ENCODE measurements at regions not wholly inside any gene's neighbourhood (a gene's known extent, or its start where the extent isn't known, plus 50 kb on each side); places are given as distances from the start of the nearest gene placed in this dataset.
"Not testable (repeated sequence)": the region's sequence is repeated elsewhere in the genome, so short reads cannot be mapped to it uniquely, and the experiment has no call there.

DNA sequence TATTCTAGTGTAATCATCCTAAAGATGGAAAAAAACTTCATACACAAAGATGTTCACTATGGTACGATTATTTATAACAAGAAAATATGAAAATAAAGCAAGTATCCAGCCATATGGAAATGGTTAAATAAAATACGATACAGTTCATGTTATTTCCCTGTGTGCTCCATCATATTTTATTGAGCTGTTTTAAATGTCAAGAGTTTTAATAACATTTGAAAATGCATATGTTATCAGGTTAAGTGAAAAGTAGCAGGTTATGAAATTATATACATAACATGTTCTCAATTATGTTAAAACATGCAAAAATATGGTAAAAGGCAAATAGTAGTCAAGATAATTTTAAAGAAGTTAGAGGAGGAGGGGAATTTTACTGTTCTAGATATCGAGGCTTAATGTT lies 192.0 kb downstream of the HNRNPD start:
- no peak for DNase-seq (ENCODE audit: low read depth)

DNA sequence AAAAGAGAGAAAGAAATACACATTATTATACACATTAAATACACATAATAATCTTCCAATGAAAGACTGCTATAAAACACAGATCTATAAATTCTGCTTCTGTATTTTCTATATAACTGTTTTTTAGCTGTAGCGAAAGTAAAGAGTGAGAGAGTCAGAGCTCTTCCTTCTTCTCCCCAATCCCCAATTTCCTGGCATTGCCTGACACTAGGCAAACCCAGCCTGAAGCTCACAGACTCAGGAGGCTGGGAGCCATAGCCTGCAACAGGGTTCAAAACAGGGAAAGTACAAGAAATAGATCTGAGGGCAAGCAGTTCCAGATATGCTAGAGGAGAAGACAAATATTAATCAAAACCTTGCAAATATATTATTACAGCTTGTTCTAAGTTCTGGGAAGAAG lies 201.6 kb downstream of the HNRNPD start:
- DNase-seq (ENCODE audit: low read depth): no peak

DNA sequence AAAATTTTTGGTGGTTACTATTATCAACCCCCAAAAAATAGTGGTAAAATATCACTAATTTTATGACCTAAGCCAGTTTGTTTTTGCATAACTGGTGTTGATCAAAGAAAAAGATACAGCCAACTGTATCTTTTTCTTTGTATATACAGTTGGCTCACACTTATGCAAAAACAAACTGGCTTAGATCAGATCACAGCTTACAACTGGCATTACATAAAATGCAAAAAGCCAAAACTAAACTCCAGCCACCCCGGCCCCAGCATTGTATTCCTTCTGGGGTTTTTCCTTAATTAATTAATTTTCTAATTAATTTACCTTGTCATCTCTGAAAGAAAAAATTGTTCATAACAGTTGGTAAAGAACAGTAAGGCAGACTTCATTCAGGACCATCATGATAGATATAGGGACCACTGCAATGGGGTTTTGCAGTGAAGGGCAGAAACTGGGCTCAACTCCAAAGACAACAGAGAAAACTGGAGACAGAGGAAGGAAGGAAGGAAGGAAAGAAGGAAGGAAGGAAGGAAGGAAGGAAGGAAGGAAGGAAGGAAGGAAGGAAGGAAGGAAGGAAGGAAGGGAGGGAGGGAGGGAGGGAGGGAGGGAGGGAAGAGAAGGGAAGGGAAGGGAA lies 202.1 kb downstream of the HNRNPD start:
- DNase-seq (ENCODE audit: low read depth): no peak

DNA sequence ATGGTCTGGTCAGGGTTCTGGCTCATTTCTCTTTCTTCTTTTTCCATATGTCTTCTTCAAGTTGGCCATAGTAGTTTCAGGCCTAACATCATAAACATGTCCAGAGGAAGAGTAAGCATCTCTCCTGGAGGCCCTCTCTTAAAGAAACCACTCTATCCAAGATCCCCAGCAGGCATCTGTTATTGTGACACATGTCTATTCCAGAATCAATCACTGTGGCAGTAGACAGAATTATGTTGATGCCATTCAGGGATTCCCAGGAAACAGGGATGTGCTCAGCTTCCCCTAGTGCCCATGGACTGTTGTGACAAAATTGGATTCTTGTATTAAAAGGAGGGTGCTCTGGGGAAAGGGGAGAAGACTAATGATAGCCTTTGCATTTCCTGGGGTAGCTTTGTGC lies 224.0 kb downstream of the HNRNPD start:
- no peak for DNase-seq (ENCODE audit: low read depth)

DNA sequence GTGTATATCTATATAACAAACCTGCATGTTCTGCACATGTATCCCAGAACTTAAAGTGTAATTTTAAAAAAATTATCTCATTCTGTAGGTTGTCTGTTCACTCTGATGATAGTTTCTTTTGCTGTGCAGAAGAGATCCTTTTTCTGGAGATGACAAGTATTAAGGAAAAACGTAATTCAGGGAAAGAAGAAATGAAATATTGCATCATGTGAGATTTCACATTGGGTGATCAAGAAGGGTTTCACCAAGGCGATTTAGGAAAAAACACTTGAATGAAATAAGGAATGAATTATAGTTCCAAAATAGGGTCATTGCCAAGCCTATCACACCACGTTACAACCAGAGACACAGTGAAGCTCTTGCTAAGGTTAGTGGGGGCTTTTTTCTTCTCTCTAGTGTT lies 227.9 kb downstream of the HNRNPD start:
- DNase-seq (ENCODE audit: low read depth): no peak

DNA sequence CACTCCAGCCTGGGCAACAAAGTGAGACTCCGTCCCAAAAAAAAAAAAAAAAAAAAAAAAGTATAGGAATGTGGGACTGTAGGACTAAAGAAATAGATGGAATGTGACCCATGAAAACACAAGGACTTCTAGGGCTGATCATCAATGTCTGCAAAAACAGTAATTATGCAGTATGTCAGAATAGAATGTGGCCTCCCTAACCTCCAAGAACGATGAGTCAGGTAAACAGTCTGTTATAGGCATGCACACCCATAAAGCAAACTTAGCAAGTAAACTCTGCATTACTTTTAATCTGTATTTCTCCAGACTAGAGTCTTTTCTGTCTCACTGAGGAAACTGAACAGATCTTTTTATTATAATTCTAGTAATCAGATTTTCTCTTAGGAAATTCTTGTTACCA lies 233.4 kb downstream of the HNRNPD start:
- DNase-seq (ENCODE audit: low read depth): no peak

DNA sequence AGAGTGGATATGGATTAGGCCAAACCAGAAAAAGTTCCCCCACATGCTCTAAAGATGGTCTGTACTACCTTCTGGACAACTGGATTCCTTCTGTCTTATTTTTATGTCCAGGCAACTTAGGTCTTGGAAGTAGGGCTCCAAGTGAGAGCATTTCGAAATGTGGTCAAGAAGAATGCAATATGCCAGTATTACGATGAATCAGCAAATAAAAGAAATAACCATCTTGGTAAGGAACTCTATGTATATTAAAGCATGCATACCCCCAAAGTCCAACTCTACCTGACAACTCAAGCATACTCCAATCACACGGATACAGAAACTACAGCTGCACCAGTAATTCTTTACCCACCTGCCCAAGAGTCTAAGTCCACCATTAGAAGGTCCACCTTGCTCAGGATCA lies 234.5 kb downstream of the HNRNPD start:
- DNase-seq (ENCODE audit: low read depth): no peak

DNA sequence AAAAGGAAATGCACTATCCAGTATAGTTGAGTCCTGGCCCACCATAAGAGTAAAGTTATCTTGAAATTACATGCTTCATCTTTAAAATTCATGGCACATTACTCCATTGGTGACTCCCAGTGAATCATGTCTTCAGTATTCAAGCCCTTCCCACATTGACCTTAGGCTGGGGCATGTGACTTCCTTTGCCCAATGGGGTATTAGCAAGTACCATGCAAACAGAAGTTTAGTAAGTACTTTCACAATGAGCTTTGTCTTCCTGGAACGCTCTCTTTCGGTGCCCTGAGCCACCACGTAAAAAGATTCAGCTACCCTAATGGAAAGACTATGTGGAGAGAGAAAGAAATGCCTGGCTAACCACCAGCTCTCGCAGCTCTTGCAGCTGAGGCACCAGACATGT lies 235.4 kb downstream of the HNRNPD start:
- no peak for DNase-seq (ENCODE audit: low read depth)

DNA sequence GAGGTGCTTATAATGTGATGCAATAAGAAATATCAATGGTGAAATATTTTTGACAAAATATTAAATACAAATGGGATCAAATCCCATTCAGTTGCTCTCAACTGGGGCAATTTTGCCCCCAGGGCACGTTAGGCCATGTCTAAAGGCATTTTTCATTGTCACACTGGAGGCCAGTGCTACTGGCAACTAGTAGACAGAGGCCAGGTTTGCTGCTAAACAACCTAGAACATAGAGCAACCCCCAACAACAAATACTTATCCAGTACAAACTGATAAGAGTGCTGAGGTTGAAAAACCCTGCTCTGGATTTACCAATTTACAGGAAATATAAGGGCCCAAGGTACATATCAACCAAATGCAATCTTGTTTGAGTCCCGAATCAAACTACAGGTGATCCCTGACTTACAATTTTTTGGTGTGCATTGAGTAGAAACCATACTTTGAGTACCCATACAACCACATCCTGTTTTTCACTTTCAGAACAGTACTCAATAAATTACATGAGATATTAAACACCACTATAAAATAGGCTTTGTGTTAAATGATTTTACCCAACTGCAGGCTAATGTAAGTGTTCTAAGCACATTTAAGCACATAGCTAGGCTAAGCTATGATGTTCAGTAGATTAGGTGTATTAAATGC lies 237.5 kb downstream of the HNRNPD start:
- DNase-seq (ENCODE audit: low read depth): no peak

DNA sequence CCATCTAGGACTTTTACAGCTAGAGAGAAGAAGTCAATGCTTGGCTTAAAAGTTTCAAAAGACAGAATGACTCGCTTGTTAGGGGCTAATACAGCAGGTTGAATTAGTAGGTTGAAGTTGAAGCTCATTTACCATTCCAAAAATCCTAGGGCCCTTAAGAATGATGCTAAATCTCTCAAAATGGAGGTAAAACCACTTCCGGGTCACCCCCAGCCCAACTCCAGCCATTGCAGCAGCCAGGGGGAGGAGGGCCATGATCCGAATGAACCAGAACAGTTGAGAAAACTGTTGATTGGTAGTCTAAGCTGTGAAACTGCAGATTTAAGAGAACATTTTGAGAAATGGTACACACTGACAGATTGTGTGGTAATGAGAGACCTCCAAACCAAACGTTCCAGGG lies 245.4 kb downstream of the HNRNPD start:
- DNase-seq (ENCODE audit: low read depth): no peak

DNA sequence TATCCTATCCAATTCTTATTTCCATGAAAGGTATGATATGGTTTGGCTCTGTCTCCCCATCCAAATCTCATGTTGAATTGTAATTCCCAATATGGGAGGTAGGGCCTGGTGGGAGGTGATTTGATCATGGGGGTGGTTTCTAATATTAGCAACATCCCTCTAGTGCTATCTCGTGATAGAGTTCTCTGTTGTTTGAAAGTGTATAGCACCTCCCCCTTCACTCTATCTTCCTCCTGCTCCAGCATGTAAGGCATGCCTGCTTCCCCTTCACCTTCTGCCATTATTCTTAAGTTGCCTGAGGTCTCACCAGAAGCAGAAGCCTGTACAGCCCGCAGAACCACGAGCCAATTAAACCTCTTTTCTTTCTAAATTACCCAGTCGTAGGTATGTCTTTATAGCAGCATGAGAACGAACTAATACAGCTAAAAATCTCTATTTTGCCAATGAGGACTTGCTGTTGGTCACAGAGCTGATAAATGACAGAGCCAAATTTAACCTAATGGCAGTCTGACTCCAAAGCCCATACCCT lies 247.2 kb downstream of the HNRNPD start:
- DNase-seq (ENCODE audit: low read depth): no peak

DNA sequence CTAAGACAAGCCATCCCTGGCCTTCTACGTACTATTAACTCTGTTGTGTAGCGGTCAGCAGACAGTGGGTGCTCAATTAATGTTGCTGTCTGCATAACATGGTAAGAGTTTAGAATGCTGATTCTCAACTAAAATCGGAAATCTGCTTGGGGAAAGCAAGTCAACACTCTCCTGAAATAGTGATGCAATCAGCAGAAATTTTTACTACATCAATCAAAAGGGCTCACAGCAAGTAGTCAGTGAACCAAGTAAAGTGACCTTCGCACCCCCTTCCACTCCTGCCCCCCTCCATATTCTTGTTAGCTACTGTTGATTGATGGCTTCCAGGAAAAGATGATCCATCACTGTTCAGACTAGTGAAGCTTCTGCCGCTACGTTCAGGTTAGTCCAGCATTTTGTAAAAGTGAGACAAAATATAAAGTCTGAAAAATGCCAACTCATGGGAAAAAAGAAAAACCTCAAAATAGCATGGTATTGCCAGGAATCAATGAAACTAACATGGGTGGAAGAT lies 247.9 kb downstream of the HNRNPD start:
- DNase-seq (ENCODE audit: low read depth): no peak

DNA sequence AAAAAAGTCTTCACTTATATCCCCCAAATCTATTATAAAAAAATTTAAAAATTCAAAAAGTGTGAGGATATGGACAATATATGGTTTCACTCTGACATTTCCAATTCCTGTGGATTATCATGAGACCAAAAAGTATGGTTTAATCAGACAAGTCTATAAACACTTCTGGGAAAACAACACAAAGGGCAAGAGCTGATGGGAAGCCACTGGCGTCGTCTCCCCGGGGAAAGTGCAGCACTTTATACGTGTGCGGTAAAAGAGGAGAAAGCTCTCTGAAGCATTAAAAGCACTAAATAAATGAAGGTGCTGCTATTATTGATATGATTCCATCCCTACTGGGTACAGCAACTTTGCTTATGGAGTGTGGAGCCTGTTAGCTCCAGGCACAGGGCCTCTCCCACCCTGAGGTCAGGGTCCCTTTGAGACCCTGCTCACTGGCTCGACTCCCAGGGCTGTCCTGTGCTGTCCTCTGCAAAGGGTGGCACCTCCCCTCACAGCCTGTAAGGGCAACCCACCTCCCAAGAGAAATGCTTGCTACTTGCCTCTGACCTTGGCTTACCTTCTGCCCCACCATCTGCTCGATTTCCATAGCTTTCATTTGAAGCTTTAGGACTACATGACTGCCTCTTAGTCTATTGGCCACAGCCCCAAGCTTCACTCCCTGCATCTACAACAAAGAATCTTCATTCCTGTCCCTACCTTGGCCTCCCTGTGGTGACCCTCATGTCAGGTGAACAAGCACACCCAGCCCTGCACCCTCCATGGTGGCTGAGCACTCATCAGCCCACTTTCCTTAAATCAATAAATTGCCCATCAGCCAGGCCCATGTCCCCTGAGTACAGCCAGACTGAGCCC lies 248.6 kb downstream of the HNRNPD start:
- DNase-seq (ENCODE audit: low read depth): no peak

DNA sequence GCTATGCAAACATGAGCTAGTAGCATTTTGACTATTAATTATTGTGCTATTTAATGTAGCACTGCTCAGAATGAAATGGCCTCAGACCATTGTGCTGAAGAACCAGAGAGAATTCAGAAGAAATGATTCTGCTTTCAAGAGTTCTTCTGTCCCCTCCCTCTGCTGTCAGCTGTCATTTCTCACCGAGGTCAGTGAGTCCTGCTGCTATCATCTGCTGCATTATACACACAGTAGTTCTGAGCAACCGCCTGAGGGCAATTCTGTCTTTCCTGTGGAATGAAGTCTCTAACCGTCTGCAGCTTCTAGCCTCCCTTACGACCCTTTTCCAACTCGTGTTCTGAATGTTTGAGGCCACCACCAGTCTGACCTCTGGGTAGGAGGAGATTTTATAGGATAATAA lies 249.4 kb downstream of the HNRNPD start:
- no peak for DNase-seq (ENCODE audit: low read depth)

DNA sequence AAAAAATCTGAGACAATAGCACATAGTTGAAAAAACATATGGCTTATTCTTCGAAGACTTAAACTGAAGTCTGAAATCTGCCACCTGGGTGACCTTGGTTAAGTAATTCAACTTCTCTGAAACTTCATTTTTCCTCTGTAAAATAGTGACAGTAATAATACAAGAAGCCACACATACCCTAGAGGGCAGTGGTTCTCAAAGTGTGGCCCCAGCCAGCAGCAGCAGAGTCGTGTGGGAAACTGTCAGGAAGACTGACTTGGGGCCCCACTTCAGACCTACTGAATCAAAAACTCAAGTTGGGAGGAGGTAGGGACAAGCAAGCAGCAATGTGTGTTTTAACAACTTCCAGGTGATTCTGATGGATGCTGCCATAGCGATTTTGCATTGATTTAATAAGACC lies 249.9 kb downstream of the HNRNPD start:
- DNase-seq (ENCODE audit: low read depth): no peak

DNA sequence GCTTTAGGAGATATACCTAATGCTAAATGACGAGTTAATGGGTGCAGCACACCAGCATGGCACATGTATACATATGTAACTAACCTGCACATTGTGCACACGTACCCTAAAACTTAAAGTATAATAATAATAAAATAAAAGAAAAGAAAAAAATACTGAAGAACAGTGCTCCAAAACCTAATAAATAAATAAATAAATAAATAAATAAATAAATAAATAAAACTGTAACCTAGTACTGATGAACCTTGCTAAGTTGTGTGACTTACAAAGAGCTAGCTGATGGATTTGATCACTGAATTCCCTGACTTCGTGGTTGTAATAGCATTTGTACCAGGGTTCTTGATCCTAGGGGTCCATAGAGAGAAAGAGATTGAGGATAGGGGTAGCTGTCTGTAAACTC lies 258.6 kb downstream of the HNRNPD start:
- DNase-seq (ENCODE audit: low read depth): not testable (repeated sequence)

DNA sequence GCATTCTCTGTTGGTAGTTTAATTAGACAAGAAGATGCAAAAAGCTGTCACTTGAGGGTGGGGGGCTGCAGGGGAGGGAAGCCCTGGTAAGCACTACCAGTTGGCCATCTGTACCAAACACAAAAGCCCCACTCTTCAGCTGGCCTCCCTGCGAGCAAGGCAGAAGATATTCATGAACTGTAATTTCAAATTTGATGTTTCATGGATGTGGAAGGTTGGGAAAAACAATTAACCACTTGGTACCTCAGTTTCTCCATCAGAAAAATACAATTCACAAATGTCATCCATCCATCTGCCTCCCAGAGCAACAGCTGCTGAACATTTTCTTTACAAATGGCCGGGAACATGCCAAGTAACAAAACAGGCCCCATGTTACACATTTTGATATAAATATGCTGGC lies 265.3 kb downstream of the HNRNPD start:
- no peak for DNase-seq (ENCODE audit: low read depth)

DNA sequence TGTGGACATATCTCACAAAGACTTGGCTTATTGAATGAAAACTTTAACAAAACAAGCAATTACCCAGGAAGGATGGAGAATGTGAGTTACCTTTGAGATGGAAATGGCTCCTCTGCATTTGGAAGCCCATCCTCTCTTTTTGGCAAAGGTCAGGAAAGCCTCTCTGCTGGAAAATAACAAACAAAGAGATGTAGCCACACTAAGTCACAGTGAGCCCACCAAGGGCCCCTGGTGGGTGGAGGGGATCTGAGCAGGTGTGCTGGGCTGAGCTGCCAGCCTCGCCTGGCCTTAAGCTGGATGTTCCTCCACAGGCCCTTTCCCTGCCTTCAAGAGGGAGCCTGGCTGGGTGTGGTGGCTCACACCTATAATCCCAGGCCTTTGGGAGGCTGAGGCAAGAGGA lies 269.2 kb downstream of the HNRNPD start:
- DNase-seq (ENCODE audit: low read depth): no peak

DNA sequence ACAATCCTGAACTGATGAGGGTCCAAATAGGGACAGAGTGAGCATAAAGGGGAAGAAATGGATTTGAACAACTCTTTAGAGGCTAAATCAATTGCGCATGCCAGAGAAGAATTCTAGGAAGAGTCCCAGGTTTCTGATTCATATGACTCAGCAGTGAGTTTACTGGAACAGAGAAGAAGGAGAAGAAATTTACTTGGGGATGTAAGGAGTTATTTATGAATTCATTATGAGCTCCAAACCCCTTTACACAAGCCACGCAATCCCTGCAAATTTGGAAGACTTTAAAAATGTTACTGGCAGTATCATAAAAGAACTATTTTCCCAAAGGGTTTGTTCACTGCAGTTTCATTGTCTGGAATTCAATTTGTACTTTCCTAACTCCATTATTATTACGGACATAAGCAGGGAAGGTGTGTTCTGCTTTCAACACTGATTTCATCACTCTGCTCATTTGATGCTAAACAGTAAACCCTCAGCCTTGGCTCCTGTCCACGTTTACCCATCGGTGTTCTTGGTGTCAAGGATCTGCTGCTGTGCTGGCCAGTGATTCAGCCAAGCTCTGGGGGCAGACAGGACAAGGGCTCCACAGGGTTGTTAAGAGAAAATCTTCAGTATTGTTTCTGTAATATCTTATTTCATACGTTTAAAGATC lies 273.7 kb downstream of the HNRNPD start:
- DNase-seq (ENCODE audit: low read depth): no peak

DNA sequence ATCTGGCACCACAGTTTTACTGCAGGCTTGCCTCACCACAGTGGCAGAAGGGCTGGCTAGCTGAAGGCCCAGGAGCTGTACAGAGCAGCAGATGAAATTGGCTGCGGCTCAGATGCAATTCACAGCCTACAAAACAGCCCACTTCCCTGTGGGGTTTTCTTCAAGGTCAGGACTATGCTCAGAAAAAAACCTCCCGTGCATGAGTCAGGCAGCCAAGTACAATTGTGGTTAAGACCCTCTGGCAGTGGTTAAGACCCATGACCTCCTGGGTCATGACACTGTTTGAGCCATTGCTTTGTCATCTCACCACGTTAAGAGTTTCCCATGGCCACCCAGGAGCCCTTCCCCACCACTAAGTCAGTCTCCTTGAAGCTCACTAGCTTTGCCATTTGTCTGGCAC lies 276.3 kb downstream of the HNRNPD start:
- DNase-seq (ENCODE audit: low read depth): no peak

DNA sequence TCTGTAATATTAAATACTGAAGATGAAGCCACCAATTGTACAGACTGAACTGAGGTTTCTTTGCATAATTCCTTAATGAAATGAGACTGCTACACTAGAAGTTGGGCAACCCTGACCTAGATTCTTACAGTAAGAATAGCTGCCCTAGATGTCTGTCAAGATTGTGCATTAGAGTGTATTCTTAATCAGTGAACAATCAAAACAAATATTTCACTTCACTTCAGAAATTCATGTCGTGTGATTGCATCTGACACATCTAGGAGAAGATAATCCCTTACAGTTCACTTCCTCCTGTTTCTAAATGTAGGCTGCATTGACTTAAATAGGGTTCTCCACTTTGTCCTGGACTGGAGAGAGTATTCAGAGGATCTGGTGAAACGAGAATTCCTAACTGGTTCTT lies 283.1 kb downstream of the HNRNPD start:
- DNase-seq (ENCODE audit: low read depth): no peak

DNA sequence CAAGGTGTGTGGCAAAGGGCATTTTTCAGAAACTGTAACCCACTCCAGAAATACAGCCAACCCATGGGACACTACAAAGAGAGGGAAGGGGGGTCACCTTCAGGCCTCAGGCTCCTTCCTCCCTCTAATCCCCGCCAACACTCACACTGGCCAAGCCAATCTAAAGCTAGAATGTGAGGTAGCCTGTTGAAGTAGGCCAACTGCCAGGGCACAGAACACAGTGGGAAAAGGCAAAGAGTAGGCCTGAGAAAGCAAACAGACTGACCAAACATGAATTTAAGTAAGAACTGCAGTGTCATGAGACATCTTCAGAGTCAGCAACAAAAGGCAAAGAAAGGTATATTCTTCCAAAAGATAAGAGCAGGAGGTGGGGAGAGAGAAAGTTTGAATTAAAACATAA lies 289.0 kb downstream of the HNRNPD start:
- no peak for DNase-seq (ENCODE audit: low read depth)
